OCI-LY1 (cell line): ENCODE measurements at regions not wholly inside any gene's neighbourhood (a gene's known extent, or its start where the extent isn't known, plus 50 kb on each side); places are given as distances from the start of the nearest gene placed in this dataset.

Experiments used
- H2AFZ ChIP-seq: fragments of 200-600 bp; sonication (generic), shearing (Covaris generic); 2 replicates; pipeline ENCODE4 v1.6.0; 2014; ENCODE audit warnings: antibody characterized with exemption, mild to moderate bottlenecking, low read length
- H3F3A ChIP-seq: fragments of 200-600 bp; sonication (generic), shearing (Covaris generic); 2 replicates; pipeline ENCODE4 v1.6.0; 2014; ENCODE audit warnings: mild to moderate bottlenecking, antibody characterized with exemption, low read length, moderate library complexity; ENCODE audit not compliant: insufficient read depth
- H3K27ac ChIP-seq: fragments of 200-600 bp; sonication (generic); 2 replicates; pipeline ENCODE4 v1.5.1; 2014; ENCODE audit warnings: low read length, mixed run types, mild to moderate bottlenecking, low read depth; ENCODE audit not compliant: poor library complexity, severe bottlenecking
- H3K27me3 ChIP-seq: fragments of 200-600 bp; sonication (generic); 2 replicates; pipeline ENCODE4 v1.6.0; 2014; ENCODE audit warnings: antibody characterized with exemption, mild to moderate bottlenecking, low read length, moderate library complexity; ENCODE audit not compliant: insufficient read depth
- H3K36me3 ChIP-seq: fragments of 200-600 bp; sonication (generic); 2 replicates; pipeline ENCODE4 v1.6.1; 2014; ENCODE audit warnings: mild to moderate bottlenecking, antibody characterized with exemption, low read length, moderate library complexity, mixed read lengths; ENCODE audit not compliant: insufficient read depth
- H3K4me1 ChIP-seq: fragments of 200-600 bp; sonication (generic); 2 replicates; pipeline ENCODE4 v1.5.1; 2014; ENCODE audit warnings: mild to moderate bottlenecking, low read length, moderate library complexity; ENCODE audit not compliant: insufficient read depth, severe bottlenecking
- H3K4me2 ChIP-seq: fragments of 200-600 bp; sonication (generic), shearing (Covaris generic); 2 replicates; pipeline ENCODE4 v1.6.1; 2014; ENCODE audit warnings: low read length
- H3K4me3 ChIP-seq: fragments of 200-600 bp; sonication (generic); 2 replicates; pipeline ENCODE4 v1.5.1; 2014; ENCODE audit warnings: low read length, low read depth, mild to moderate bottlenecking, mixed read lengths; ENCODE audit not compliant: poor library complexity, severe bottlenecking
- H3K79me2 ChIP-seq: fragments of 200-600 bp; shearing (Covaris generic); 2 replicates; pipeline ENCODE4 v1.6.1; 2016; ENCODE audit warnings: mixed run types, low read length, mixed read lengths; ENCODE audit not compliant: insufficient read depth
- H3K9ac ChIP-seq: fragments of 200-600 bp; sonication (generic), shearing (Covaris generic); 2 replicates; pipeline ENCODE4 v1.6.1; 2014; ENCODE audit warnings: mild to moderate bottlenecking, low read length, mixed read lengths
- H3K9me2 ChIP-seq: fragments of 200-600 bp; sonication (generic), shearing (Covaris generic); 2 replicates; pipeline ENCODE4 v1.6.1; 2014; ENCODE audit warnings: low read depth, mild to moderate bottlenecking, low read length, mixed read lengths
- H3K9me3 ChIP-seq: fragments of 200-600 bp; shearing (Covaris generic); 2 replicates; pipeline ENCODE4 v1.6.1; 2014; ENCODE audit warnings: low read length, mixed read lengths
- H4K20me1 ChIP-seq: fragments of 200-600 bp; sonication (generic), shearing (Covaris generic); 2 replicates; pipeline ENCODE4 v1.6.0; 2016; ENCODE audit warnings: mild to moderate bottlenecking, low read length; ENCODE audit not compliant: insufficient read depth
- CTCF ChIP-seq: fragments of 200-600 bp; sonication (generic), shearing (Covaris generic); IDR thresholded peaks from 2 replicates; pipeline ENCODE4 v1.5.1; 2017; ENCODE audit warnings: mild to moderate bottlenecking, antibody characterized with exemption, low read length, moderate library complexity, mixed read lengths
- EZH2 ChIP-seq: fragments of 200-600 bp; sonication (generic), shearing (Covaris generic); IDR thresholded peaks from 2 replicates; pipeline ENCODE4 v1.8.0; 2017; ENCODE audit warnings: borderline replicate concordance, mixed run types, mild to moderate bottlenecking, antibody characterized with exemption, low read length, moderate library complexity, mixed read lengths

GRCh38 chr4:24675721-24676389 is 91.5 kb upstream of the DHX15 start:
- Histone ChIP-seq H3K4me1 (no peaks in the 10 kb centered on the region), H3K79me2 (no peaks in the 10 kb centered on the region), H3K36me3 (no peaks in the 10 kb centered on the region), H3K4me3 (no peak overlapping the region), H3K9me3 (no peaks in the 10 kb centered on the region), H3K27ac (no peak overlapping the region), H3K9ac (no peak overlapping the region), H3K9me2 (no peaks in the 10 kb centered on the region), H3F3A (no peaks in the 10 kb centered on the region), H2AFZ (no peak overlapping the region), H4K20me1 (no peaks in the 10 kb centered on the region), H3K4me2 (no peak overlapping the region), H3K27me3 (no peaks in the 10 kb centered on the region)
- no peak for TF ChIP-seq EZH2
- no peak for TF ChIP-seq CTCF

- H3K79me2 ChIP-seq = no peaks in the 10 kb centered on the region
- H3K27ac ChIP-seq = no peak overlapping the region
- H3K9me3 ChIP-seq = no peaks in the 10 kb centered on the region
- no peaks in the 10 kb centered on the region for H3K27me3 ChIP-seq
- TF ChIP-seq EZH2 (no peak), CTCF (no peak)
- no peak overlapping the region for H3K9ac ChIP-seq
- no peaks in the 10 kb centered on the region for H3K36me3 ChIP-seq
- H3K4me2 ChIP-seq = no peak overlapping the region
- no peak overlapping the region for H3K4me3 ChIP-seq
- H4K20me1 ChIP-seq = no peaks in the 10 kb centered on the region
- H3K9me2 ChIP-seq = no peaks in the 10 kb centered on the region
- H3F3A ChIP-seq = no peaks in the 10 kb centered on the region
- no peak overlapping the region for H2AFZ ChIP-seq
- no peaks in the 10 kb centered on the region for H3K4me1 ChIP-seq
Observed at GRCh38 chr4:24677909-24678308, 93.6 kb upstream of the DHX15 start.

GRCh38 chr4:24680746-24681448 is 96.5 kb upstream of the DHX15 start:
- no peak for TF ChIP-seq EZH2
- TF ChIP-seq CTCF = no peak
- no peak overlapping the region for H2AFZ ChIP-seq

More at GRCh38 chr4:24680746-24681448, 96.5 kb upstream of the DHX15 start:
- Histone ChIP-seq H4K20me1 (no peaks in the 10 kb centered on the region), H3K4me3 (no peak overlapping the region), H3K9me3 (no peaks in the 10 kb centered on the region), H3K4me1 (no peaks in the 10 kb centered on the region), H3K27me3 (no peaks in the 10 kb centered on the region), H3F3A (no peaks in the 10 kb centered on the region), H3K79me2 (no peaks in the 10 kb centered on the region), H3K27ac (no peak overlapping the region), H3K4me2 (no peak overlapping the region), H3K9ac (no peak overlapping the region), H3K36me3 (no peaks in the 10 kb centered on the region), H3K9me2 (no peaks in the 10 kb centered on the region)
